ENCODE measurements at regions not wholly inside any gene's neighbourhood (a gene's known extent, or its start where the extent isn't known, plus 50 kb on each side); places are given as distances from the start of the nearest gene placed in this dataset.

DNA sequence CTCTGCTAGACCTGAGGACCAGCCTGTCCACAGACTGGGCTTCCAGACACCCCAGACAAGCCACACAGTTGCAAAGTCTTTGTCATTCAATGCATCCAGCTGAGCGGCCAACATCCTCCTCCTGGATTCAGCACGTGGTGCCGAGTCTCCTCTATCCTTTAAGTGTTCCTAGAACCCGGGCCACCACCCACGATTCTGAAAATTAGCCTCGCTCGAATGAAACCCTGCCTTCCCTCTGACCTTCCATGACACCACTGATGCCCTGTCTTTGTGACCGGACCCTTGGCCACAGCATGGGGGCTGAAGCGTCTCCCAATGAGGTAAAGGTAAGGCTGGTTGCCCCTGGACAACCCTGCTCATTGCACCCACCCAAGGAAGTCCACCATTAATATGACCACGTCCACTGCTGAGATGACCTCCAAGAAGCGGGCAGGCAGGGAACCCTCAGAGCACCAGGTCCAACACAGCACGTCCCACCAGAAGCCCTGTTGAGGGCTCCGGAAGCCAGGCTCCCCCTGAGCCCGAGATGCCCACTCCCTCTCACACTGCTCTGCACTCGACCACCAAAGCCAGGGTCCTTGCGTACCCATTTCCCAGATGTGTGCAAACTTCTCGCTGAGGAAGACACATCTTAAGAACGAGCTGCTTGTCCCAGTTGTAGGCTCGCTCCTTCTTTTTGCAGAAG is 279.0 kb downstream of the CTTN start:
- Histone ChIP-seq H3K9ac (ENCODE audit: insufficient read depth in 1 of 2, low read depth in 2 of 2, low read length in 2 of 2) (no peak overlapping the region), H3K9me1 (ENCODE audit: control insufficient read depth, insufficient read depth, low read length) (peaks cover 2% of the 10 kb centered on the region), H3K27ac (ENCODE audit: extremely low read depth, low read depth, low read length) (no peak overlapping the region), H3K4me3 (no peak overlapping the region), H3K27me3 (ENCODE audit: control insufficient read depth in 2 of 2, insufficient read depth in 2 of 2, low read length in 2 of 2) (peaks cover 13 to 55% of the 10 kb centered on the region in 2 experiments; a peak in 3 of 5 replicates), H4K20me1 (replicated peaks; ENCODE audit: control insufficient read depth, insufficient read depth, low read length) (0 out of 2 replicates have a peak, but pooled peaks cover 4% of the 10 kb centered on the region), H3K9me3 (replicated peaks; ENCODE audit: control insufficient read depth, insufficient read depth, low read depth, low read length) (no peaks in the 10 kb centered on the region), H2AFZ (ENCODE audit: low read depth, low read length) (no peak overlapping the region), H3K79me2 (ENCODE audit: control insufficient read depth, insufficient read depth, low read length) (no peaks in the 10 kb centered on the region), H3K36me3 (ENCODE audit: control insufficient read depth, insufficient read depth, low read length) (no peaks in the 10 kb centered on the region), H3K4me2 (ENCODE audit: insufficient read depth, low read length) (no peak overlapping the region), H3K4me1 (replicated peaks in 1 of 2; ENCODE audit: control insufficient read depth in 2 of 2, insufficient read depth in 2 of 2, low read length in 2 of 2) (no peaks in the 10 kb centered on the region)
- FAIRE-seq (no peak), DNase-seq (ENCODE audit: extremely low read depth in 1 of 4, low spot score in 3 of 4) (no peak), ATAC-seq (no peak)
- WGBS (ENCODE audit: insufficient coverage, low coverage, missing lambda C conversion rate), result 0% methylated on average over 19 of the region's 19 CpGs
- CTCF ChIA-PET (ENCODE audit: low intra/inter-chr PET ratio), result no interaction called here
- intact Hi-C loops (cut with micrococcal nuclease), result no loop called here
- in situ Hi-C loops (cut with MboI), result no loop called here
- POLR2A ChIA-PET, result interaction anchor here (0.6 kb wide), 1 partner anchor 183 kb away, joined by 3 read pairs; no protein-coding TSS in a partner anchor
- no TSS peak for BruUV-seq (replicated peaks)
- no peak for TF ChIP-seq PRMT5 (CRISPR knock-in tag; IDR thresholded peaks at IDR 0.05)
- no peak for TF ChIP-seq ZNF354B (CRISPR knock-in tag; IDR thresholded peaks at IDR 0.05)
- no peak for TF ChIP-seq EZH2 (IDR thresholded peaks at IDR 0.05; ENCODE audit: borderline replicate concordance, low read depth, low read length)
- no peak for TF ChIP-seq SAP30 (IDR thresholded peaks at IDR 0.05; ENCODE audit: borderline replicate concordance, insufficient read depth, low read depth, low read length, poor library complexity, severe bottlenecking)
- no peak for TF ChIP-seq OTX1 (CRISPR knock-in tag; IDR thresholded peaks at IDR 0.05)
- no peak for TF ChIP-seq CBFB (CRISPR knock-in tag; IDR thresholded peaks at IDR 0.05)
- TF ChIP-seq TAF1 (IDR thresholded peaks at IDR 0.05; ENCODE audit: control insufficient read depth, extremely low read depth, insufficient read depth, low read length, severe bottlenecking), result no peak
- no peak for TF ChIP-seq RBFOX2 (IDR thresholded peaks at IDR 0.05; ENCODE audit: low read depth, low read length)
- no peak for TF ChIP-seq ZNF717 (CRISPR knock-in tag; IDR thresholded peaks at IDR 0.05)
- TF ChIP-seq, protein P1, sequence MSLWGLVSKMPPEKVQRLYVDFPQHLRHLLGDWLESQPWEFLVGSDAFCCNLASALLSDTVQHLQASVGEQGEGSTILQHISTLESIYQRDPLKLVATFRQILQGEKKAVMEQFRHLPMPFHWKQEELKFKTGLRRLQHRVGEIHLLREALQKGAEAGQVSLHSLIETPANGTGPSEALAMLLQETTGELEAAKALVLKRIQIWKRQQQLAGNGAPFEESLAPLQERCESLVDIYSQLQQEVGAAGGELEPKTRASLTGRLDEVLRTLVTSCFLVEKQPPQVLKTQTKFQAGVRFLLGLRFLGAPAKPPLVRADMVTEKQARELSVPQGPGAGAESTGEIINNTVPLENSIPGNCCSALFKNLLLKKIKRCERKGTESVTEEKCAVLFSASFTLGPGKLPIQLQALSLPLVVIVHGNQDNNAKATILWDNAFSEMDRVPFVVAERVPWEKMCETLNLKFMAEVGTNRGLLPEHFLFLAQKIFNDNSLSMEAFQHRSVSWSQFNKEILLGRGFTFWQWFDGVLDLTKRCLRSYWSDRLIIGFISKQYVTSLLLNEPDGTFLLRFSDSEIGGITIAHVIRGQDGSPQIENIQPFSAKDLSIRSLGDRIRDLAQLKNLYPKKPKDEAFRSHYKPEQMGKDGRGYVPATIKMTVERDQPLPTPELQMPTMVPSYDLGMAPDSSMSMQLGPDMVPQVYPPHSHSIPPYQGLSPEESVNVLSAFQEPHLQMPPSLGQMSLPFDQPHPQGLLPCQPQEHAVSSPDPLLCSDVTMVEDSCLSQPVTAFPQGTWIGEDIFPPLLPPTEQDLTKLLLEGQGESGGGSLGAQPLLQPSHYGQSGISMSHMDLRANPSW (CRISPR knock-in tag; IDR thresholded peaks at IDR 0.05), result no peak
- TF ChIP-seq ZNF644 (tag; IDR thresholded peaks at IDR 0.05; ENCODE audit: low read depth), result no peak
- TF ChIP-seq HMG20A (CRISPR knock-in tag; conservative IDR thresholded peaks at IDR 0.05), result no peak
- no peak for TF ChIP-seq ZNF584 (CRISPR knock-in tag; IDR thresholded peaks at IDR 0.05; ENCODE audit: low read depth)
- no peak for TF ChIP-seq PCBP1 (IDR thresholded peaks at IDR 0.05; ENCODE audit: low read depth, low read length, poor library complexity, severe bottlenecking)
- TF ChIP-seq, protein P2, sequence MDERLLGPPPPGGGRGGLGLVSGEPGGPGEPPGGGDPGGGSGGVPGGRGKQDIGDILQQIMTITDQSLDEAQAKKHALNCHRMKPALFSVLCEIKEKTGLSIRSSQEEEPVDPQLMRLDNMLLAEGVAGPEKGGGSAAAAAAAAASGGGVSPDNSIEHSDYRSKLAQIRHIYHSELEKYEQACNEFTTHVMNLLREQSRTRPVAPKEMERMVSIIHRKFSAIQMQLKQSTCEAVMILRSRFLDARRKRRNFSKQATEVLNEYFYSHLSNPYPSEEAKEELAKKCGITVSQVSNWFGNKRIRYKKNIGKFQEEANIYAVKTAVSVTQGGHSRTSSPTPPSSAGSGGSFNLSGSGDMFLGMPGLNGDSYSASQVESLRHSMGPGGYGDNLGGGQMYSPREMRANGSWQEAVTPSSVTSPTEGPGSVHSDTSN (CRISPR knock-in tag; IDR thresholded peaks at IDR 0.05; ENCODE audit: low read depth), result no peak
- TF ChIP-seq, protein P2 (tag; conservative IDR thresholded peaks at IDR 0.05; ENCODE audit: low read depth), result no peak
- TF ChIP-seq MYBL2 (IDR thresholded peaks at IDR 0.05; ENCODE audit: low read depth), result no peak
- TF ChIP-seq MYBL2 (CRISPR knock-in tag; IDR thresholded peaks at IDR 0.05; ENCODE audit: borderline replicate concordance), result no peak

Measured in K562 (cell line).